ENCODE measurements at regions not wholly inside any gene's neighbourhood (a gene's known extent, or its start where the extent isn't known, plus 50 kb on each side); places are given as distances from the start of the nearest gene placed in this dataset.
"Not testable (repeated sequence)": the region's sequence is repeated elsewhere in the genome, so short reads cannot be mapped to it uniquely, and the experiment has no call there.

DNA sequence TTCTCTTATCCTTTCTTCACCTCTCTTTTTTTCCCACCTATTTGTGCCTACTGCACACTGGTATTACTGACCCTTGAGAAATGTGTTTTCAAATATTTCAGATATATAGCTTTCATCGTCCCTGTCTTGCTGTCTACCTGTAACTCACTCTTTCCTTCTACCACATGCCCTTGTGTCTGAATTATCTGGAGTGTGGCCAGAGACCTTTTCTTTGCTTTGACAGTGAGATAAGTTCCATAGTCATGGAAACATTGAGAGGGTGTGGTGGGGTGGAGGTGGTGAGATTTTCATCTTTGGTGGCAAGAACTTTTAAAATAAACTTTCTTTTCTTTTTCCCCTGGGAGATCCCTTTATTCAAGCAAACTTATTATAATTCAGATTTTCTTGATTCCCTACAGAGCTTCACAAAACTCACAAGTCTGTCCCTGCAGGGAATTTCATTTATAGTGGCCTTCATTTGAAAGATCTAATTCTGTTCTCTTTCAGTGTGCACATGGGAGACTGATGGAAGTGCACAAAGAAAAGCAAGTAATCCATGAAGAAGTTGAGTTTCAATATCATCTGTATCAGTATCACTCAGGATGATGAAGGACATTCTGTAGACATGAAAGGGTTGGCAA is 95.7 kb downstream of the SH2D1A start:
- H3K4me1 Mint-ChIP-seq = no peaks in the 10 kb centered on the region
- ChIA-PET POLR2A (no interaction called here), CTCF (no interaction called here)
- intact Hi-C loops (cut with micrococcal nuclease) = no loop called here
- ATAC-seq (ENCODE audit: low read depth) = no peak
- Histone ChIP-seq H3K27ac (ENCODE audit: low read length in 2 of 2) (no peak overlapping the region), H3K4me1 (ENCODE audit: control insufficient read depth in 2 of 2, insufficient read depth in 2 of 2, low read length in 2 of 2) (no peaks in the 10 kb centered on the region), H3K4me2 (replicated peaks; ENCODE audit: low read depth, low read length, poor library complexity, severe bottlenecking) (no peak overlapping the region), H3K79me2 (ENCODE audit: control insufficient read depth, insufficient read depth, low read length) (no peaks in the 10 kb centered on the region), H3K9ac (ENCODE audit: low read length) (no peak overlapping the region), H2AFZ (ENCODE audit: insufficient read depth, low read depth, low read length, poor library complexity, severe bottlenecking) (no peak overlapping the region), H4K20me1 (ENCODE audit: control insufficient read depth, insufficient read depth, low read length, poor library complexity, severe bottlenecking) (no peaks in the 10 kb centered on the region), H3K4me3 (ENCODE audit: control extremely low read depth in 1 of 5, extremely low read depth in 1 of 5, insufficient read depth in 1 of 5, low read depth in 2 of 5, low read length in 4 of 5) (no peak overlapping the region), H3K36me3 (replicated peaks in 1 of 2; ENCODE audit: control extremely low read depth in 1 of 2, control insufficient read depth in 1 of 2, extremely low read depth in 1 of 2, insufficient read depth in 2 of 2, low read length in 1 of 2) (no peaks in the 10 kb centered on the region), H3K27me3 (replicated peaks in 1 of 4; ENCODE audit: control extremely low read depth in 1 of 4, control insufficient read depth in 3 of 4, insufficient read depth in 4 of 4, low read length in 3 of 4) (no peaks in the 10 kb centered on the region), H3K9me3 (ENCODE audit: control extremely low read depth in 1 of 3, control insufficient read depth in 2 of 3, insufficient read depth in 1 of 3, low read length in 2 of 3) (no peaks in the 10 kb centered on the region)
- no peak overlapping the region for H3K4me3 Mint-ChIP-seq
- H3K27ac Mint-ChIP-seq = no peak overlapping the region
- H3K27me3 Mint-ChIP-seq = peaks cover 6% of the 10 kb centered on the region
- WGBS (ENCODE audit: insufficient coverage) = no CpG with 5 or more reads among the region's 1 CpG
- TF ChIP-seq EZH2 (IDR thresholded peaks at IDR 0.05; ENCODE audit: borderline replicate concordance, insufficient read depth, low read depth, low read length, poor library complexity, severe bottlenecking) = no peak
- TF ChIP-seq, protein P1, sequence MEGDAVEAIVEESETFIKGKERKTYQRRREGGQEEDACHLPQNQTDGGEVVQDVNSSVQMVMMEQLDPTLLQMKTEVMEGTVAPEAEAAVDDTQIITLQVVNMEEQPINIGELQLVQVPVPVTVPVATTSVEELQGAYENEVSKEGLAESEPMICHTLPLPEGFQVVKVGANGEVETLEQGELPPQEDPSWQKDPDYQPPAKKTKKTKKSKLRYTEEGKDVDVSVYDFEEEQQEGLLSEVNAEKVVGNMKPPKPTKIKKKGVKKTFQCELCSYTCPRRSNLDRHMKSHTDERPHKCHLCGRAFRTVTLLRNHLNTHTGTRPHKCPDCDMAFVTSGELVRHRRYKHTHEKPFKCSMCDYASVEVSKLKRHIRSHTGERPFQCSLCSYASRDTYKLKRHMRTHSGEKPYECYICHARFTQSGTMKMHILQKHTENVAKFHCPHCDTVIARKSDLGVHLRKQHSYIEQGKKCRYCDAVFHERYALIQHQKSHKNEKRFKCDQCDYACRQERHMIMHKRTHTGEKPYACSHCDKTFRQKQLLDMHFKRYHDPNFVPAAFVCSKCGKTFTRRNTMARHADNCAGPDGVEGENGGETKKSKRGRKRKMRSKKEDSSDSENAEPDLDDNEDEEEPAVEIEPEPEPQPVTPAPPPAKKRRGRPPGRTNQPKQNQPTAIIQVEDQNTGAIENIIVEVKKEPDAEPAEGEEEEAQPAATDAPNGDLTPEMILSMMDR (IDR thresholded peaks at IDR 0.05) = no peak
- H3K9me3 Mint-ChIP-seq (ENCODE audit: insufficient read depth) = no peaks in the 10 kb centered on the region
- DNase-seq = no peak

DNA sequence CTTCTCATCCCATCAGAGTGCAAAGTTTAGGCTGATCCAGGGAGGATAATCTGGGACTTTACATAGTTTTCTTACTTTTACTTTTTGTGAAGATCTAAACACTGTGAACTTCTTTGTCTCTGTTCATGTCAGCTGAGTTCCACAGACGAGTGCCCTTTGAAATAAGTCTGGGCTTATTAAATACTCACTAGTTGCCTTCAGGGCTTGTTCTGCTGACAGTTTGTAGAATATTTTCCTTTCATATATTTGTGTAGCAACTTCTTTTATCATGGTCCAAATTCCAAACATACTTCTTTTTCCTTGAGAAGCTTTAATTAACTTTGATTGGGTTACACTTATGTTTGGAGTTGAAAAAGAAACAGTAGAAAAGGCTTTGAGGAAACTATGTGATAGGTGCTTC is 109.6 kb downstream of the SH2D1A start:
- no peak overlapping the region for H3K27ac Mint-ChIP-seq
- TF ChIP-seq, protein P1 (IDR thresholded peaks at IDR 0.05) = no peak
- no peak for TF ChIP-seq EZH2 (IDR thresholded peaks at IDR 0.05; ENCODE audit: borderline replicate concordance, insufficient read depth, low read depth, low read length, poor library complexity, severe bottlenecking)
- Histone ChIP-seq H3K4me2 (replicated peaks; ENCODE audit: low read depth, low read length, poor library complexity, severe bottlenecking) (no peak overlapping the region), H4K20me1 (ENCODE audit: control insufficient read depth, insufficient read depth, low read length, poor library complexity, severe bottlenecking) (no peaks in the 10 kb centered on the region), H3K9me3 (ENCODE audit: control extremely low read depth in 1 of 3, control insufficient read depth in 2 of 3, insufficient read depth in 1 of 3, low read length in 2 of 3) (no peaks in the 10 kb centered on the region), H3K27me3 (replicated peaks in 1 of 4; ENCODE audit: control extremely low read depth in 1 of 4, control insufficient read depth in 3 of 4, insufficient read depth in 4 of 4, low read length in 3 of 4) (no peaks in the 10 kb centered on the region), H3K4me3 (ENCODE audit: control extremely low read depth in 1 of 5, extremely low read depth in 1 of 5, insufficient read depth in 1 of 5, low read depth in 2 of 5, low read length in 4 of 5) (no peak overlapping the region), H3K36me3 (replicated peaks in 1 of 2; ENCODE audit: control extremely low read depth in 1 of 2, control insufficient read depth in 1 of 2, extremely low read depth in 1 of 2, insufficient read depth in 2 of 2, low read length in 1 of 2) (no peaks in the 10 kb centered on the region), H3K4me1 (ENCODE audit: control insufficient read depth in 2 of 2, insufficient read depth in 2 of 2, low read length in 2 of 2) (no peaks in the 10 kb centered on the region), H2AFZ (ENCODE audit: insufficient read depth, low read depth, low read length, poor library complexity, severe bottlenecking) (no peak overlapping the region), H3K79me2 (ENCODE audit: control insufficient read depth, insufficient read depth, low read length) (no peaks in the 10 kb centered on the region), H3K9ac (ENCODE audit: low read length) (no peak overlapping the region), H3K27ac (ENCODE audit: low read length in 2 of 2) (no peak overlapping the region)
- ATAC-seq (ENCODE audit: low read depth) (no peak), DNase-seq (no peak)
- no CpG with 5 or more reads among the region's 1 CpG for WGBS (ENCODE audit: insufficient coverage)
- POLR2A ChIA-PET = no interaction called here
- intact Hi-C loops (cut with micrococcal nuclease) = no loop called here
- peaks cover 4% of the 10 kb centered on the region for H3K27me3 Mint-ChIP-seq
- H3K9me3 Mint-ChIP-seq (ENCODE audit: insufficient read depth) = no peaks in the 10 kb centered on the region
- CTCF ChIA-PET = no interaction called here
- H3K4me1 Mint-ChIP-seq = no peaks in the 10 kb centered on the region
- no peak overlapping the region for H3K4me3 Mint-ChIP-seq

DNA sequence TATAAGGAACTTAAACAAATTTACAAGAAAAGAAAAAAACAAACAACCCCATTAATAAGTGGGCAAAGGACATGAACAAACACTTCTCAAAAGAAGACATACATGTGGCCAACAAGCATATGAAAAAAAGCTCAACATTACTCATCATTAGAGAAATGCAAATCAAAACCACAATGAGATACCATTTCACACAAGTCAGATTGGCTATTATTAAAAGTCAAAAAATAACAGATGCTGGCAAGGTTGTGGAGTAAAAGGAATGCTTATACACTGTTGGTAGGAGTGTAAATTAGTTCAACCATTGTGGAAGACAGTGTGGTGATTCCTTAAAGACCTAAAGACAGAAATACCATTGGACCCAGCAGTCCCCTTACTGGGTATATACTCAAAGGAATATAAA is 113.5 kb downstream of the SH2D1A start:
- H3K36me3 ChIP-seq (replicated peaks in 1 of 2; ENCODE audit: control extremely low read depth in 1 of 2, control insufficient read depth in 1 of 2, extremely low read depth in 1 of 2, insufficient read depth in 2 of 2, low read length in 1 of 2); H4K20me1 ChIP-seq (ENCODE audit: control insufficient read depth, insufficient read depth, low read length, poor library complexity, severe bottlenecking); POLR2A ChIA-PET; H3K27ac ChIP-seq (ENCODE audit: low read length in 2 of 2); CTCF ChIA-PET; H2AFZ ChIP-seq (ENCODE audit: insufficient read depth, low read depth, low read length, poor library complexity, severe bottlenecking); H3K27ac Mint-ChIP-seq; H3K4me3 ChIP-seq (ENCODE audit: control extremely low read depth in 1 of 5, extremely low read depth in 1 of 5, insufficient read depth in 1 of 5, low read depth in 2 of 5, low read length in 4 of 5); H3K9ac ChIP-seq (ENCODE audit: low read length); H3K4me2 ChIP-seq (replicated peaks; ENCODE audit: low read depth, low read length, poor library complexity, severe bottlenecking); H3K4me1 Mint-ChIP-seq; H3K9me3 Mint-ChIP-seq (ENCODE audit: insufficient read depth); H3K79me2 ChIP-seq (ENCODE audit: control insufficient read depth, insufficient read depth, low read length); H3K4me1 ChIP-seq (ENCODE audit: control insufficient read depth in 2 of 2, insufficient read depth in 2 of 2, low read length in 2 of 2); H3K27me3 ChIP-seq (replicated peaks in 1 of 4; ENCODE audit: control extremely low read depth in 1 of 4, control insufficient read depth in 3 of 4, insufficient read depth in 4 of 4, low read length in 3 of 4); intact Hi-C loops (cut with micrococcal nuclease); DNase-seq; ATAC-seq (ENCODE audit: low read depth); H3K27me3 Mint-ChIP-seq; H3K4me3 Mint-ChIP-seq; H3K9me3 ChIP-seq (ENCODE audit: control extremely low read depth in 1 of 3, control insufficient read depth in 2 of 3, insufficient read depth in 1 of 3, low read length in 2 of 3): not testable (repeated sequence)
